T-cell (primary cell): ENCODE measurements at regions not wholly inside any gene's neighbourhood (a gene's known extent, or its start where the extent isn't known, plus 50 kb on each side); places are given as distances from the start of the nearest gene placed in this dataset.
"Not testable (repeated sequence)": the region's sequence is repeated elsewhere in the genome, so short reads cannot be mapped to it uniquely, and the experiment has no call there.

Experiments
- ATAC-seq, 4 experiments: fragments of 200-7000 bp in 3 of 4; fragments of 150-1000 bp in 1 of 4; cut with Tn5 transposase; replicated peaks in 1 of 4; 1 replicate in 3 of 4; 2 replicates in 1 of 4; pipeline ENCODE4 v1.10.0; 2021; ENCODE audit warnings: moderate library complexity in 3 of 4, mild to moderate bottlenecking in 2 of 4, moderate number of reproducible peaks in 1 of 4
- CTCF ChIA-PET, 2 donors: fragments of 300-600 bp; sonication (Branson Sonifier 250); formaldehyde crosslinking; loops; one replicate each; lab custom pipeline; 2022; ENCODE audit warnings: antibody characterized with exemption in 2 of 2; lab: Charles Lee
- POLR2A ChIA-PET, 2 donors: fragments of 300-600 bp; sonication (Branson Sonifier 250); formaldehyde crosslinking; loops; one replicate each; lab custom pipeline; 2022; ENCODE audit warnings: antibody characterized with exemption in 2 of 2; lab: Charles Lee
- DNase-seq, 35 experiments: peaks; one replicate each; pipeline versions ENCODE4 v3.0.0 to v3.0.0-alpha.2; 2013 to 2023
- H3K27ac ChIP-seq: one replicate; pipeline ENCODE4 v1.5.1; 2013; ENCODE audit warnings: low read length
- H3K27me3 ChIP-seq, 2 experiments: replicated peaks in 1 of 2; 1 replicate in 1 of 2; 2 replicates in 1 of 2; pipeline versions ENCODE4 v1.6.1 to v1.7.0; 2013; ENCODE audit warnings: low read length in 1 of 2, mixed read lengths in 1 of 2; ENCODE audit not compliant: control insufficient read depth in 2 of 2, insufficient read depth in 2 of 2; ENCODE audit errors: extremely low read depth in 1 of 2
- H3K36me3 ChIP-seq, 2 donors: 1 replicate in 1 of 2; 2 replicates in 1 of 2; pipeline versions ENCODE4 v1.6.1 to v1.7.0; 2013; ENCODE audit warnings: low read length in 1 of 2; ENCODE audit not compliant: control insufficient read depth in 2 of 2, insufficient read depth in 1 of 2; ENCODE audit errors: extremely low read depth in 1 of 2
- H3K4me1 ChIP-seq, 2 experiments: 1 replicate in 1 of 2; 2 replicates in 1 of 2; pipeline versions ENCODE4 v1.6.1 to v1.7.0; 2013; ENCODE audit warnings: low read length in 2 of 2, mixed read lengths in 1 of 2; ENCODE audit not compliant: insufficient read depth in 2 of 2, control insufficient read depth in 1 of 2; ENCODE audit errors: extremely low read depth in 1 of 2
- H3K4me3 ChIP-seq, 2 donors: 1 replicate in 1 of 2; 2 replicates in 1 of 2; pipeline versions ENCODE4 v1.5.1 to v1.7.0; 2013; ENCODE audit warnings: mild to moderate bottlenecking in 2 of 2, low read length in 1 of 2, moderate library complexity in 1 of 2; ENCODE audit not compliant: control insufficient read depth in 1 of 2; ENCODE audit errors: extremely low read depth in 1 of 2
- H3K9me3 ChIP-seq: 2 replicates; pipeline ENCODE4 v1.7.0; 2013
- H3K27ac Mint-ChIP-seq, 2 donors: one replicate each; pipeline ENCODE4 v1.8.0; 2020 to 2021; ENCODE audit warnings: mild to moderate bottlenecking in 2 of 2, mixed read lengths in 2 of 2
- H3K27me3 Mint-ChIP-seq, 2 donors: one replicate each; pipeline ENCODE4 v1.8.0; 2021 to 2022; ENCODE audit warnings: mixed read lengths in 2 of 2
- H3K36me3 Mint-ChIP-seq: one replicate; pipeline ENCODE4 v1.8.0; 2021; ENCODE audit warnings: mixed read lengths
- H3K4me1 Mint-ChIP-seq, 3 donors: one replicate each; pipeline ENCODE4 v1.8.0; 2020 to 2022; ENCODE audit warnings: mixed read lengths in 3 of 3, mild to moderate bottlenecking in 1 of 3
- H3K4me3 Mint-ChIP-seq, 3 donors: one replicate each; pipeline ENCODE4 v1.8.0; 2020 to 2022; ENCODE audit warnings: mild to moderate bottlenecking in 3 of 3, mixed read lengths in 3 of 3, moderate library complexity in 3 of 3
- H3K9me3 Mint-ChIP-seq, 3 donors: one replicate each; pipeline ENCODE4 v1.8.0; 2020 to 2022; ENCODE audit warnings: mixed read lengths in 3 of 3
- WGBS: methylation state at CpG from one replicate; pipeline ENCODE4 v1.1.5; 2013; ENCODE audit warnings: missing lambda C conversion rate; ENCODE audit not compliant: insufficient coverage; 5-methylcytosine and 5-hydroxymethylcytosine counted together

DNA sequence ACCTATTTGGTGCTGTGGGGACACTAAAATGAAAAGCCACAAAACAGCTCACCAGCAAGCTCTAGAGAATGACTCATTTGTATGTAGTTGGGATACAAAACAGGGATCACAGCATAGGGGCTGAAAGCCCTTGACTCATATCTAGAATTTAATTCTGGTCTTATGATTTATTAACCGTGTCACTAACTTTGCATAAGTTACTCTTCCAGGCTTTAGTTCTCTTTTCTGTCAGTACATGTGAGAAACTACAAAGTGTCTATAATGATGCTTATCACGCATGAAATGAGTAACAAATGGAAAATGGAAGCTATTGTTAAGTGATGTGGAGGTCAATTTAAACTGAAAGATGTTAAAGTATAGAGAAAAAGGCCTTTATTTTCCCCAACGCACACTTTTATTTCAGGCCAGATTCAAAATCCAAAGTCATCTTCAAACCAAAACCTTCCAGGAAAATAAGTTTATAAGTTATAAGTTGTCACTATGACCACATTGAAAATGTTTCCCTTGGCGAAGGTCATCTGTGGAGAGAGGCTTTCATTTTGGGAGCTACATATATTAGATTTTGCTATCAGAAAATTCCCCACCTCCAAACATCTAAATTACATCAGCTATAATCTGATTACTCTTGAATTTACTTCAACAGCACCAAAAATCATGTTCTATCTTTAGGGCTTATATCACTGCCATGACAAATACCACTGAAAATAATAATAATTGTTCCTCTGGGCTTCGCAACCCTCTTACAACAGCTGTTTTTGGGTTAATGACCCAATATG lies 430.5 kb downstream of the MRPL39 start:
- POLR2A ChIA-PET = interaction anchor here in 1 of 2 donors (0.8 kb wide), 1 partner anchor 26 kb away, joined by 3 read pairs; no protein-coding TSS in a partner anchor
- Histone ChIP-seq H3K36me3 (no peaks in the 10 kb centered on the region), H3K9me3 (no peaks in the 10 kb centered on the region), H3K4me3 (no peak overlapping the region), H3K27ac (no peak overlapping the region), H3K27me3 (no peaks in the 10 kb centered on the region), H3K4me1 (no peaks in the 10 kb centered on the region)
- CTCF ChIA-PET = interaction anchor here in 1 of 2 donors (0.6 kb wide), 1 partner anchor 10 kb away, joined by 11 read pairs; no protein-coding TSS in a partner anchor
- Mint-ChIP-seq H3K4me3 (no peak overlapping the region), H3K27ac (no peak overlapping the region), H3K4me1 (no peaks in the 10 kb centered on the region), H3K36me3 (no peaks in the 10 kb centered on the region), H3K9me3 (peaks cover 0 to 5% (median 0%) of the 10 kb centered on the region in 3 donors), H3K27me3 (no peaks in the 10 kb centered on the region)
- ATAC-seq (no peak), DNase-seq (no peak)
- 68% methylated on average over 2 of the region's 5 CpGs for WGBS

DNA sequence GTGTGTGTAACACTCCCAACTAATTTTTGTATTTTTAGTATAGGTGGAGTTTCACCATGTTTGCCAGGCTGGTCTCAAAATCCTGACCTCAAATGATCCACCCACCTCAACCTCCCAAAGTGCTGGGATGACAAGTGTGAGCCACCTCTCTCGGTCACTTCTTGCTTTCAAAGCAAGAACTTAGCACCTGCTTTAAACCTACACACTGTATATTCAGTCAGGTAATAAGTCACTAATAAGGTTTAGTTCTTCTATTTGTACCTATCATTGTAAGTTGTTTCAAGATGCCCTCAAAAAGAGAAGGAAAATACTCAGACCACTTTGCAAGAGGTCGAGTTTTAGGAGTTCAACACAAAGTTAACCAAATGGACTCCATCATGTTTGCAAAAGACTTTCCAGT lies 431.3 kb downstream of the MRPL39 start:
- no peak for DNase-seq
- WGBS = no CpG with 5 or more reads among the region's 2 CpGs
- no peaks in the 10 kb centered on the region for H3K27me3 ChIP-seq
- no peaks in the 10 kb centered on the region for H3K9me3 ChIP-seq
- H3K4me1 ChIP-seq = no peaks in the 10 kb centered on the region
- ChIA-PET POLR2A (no interaction called here), CTCF (no interaction called here)
- H3K4me3 ChIP-seq = no peak overlapping the region
- Mint-ChIP-seq H3K9me3 (peaks cover 0 to 5% (median 0%) of the 10 kb centered on the region in 3 donors), H3K27ac (no peak overlapping the region), H3K4me3 (no peak overlapping the region), H3K27me3 (no peaks in the 10 kb centered on the region), H3K36me3 (no peaks in the 10 kb centered on the region), H3K4me1 (no peaks in the 10 kb centered on the region)
- no peak for ATAC-seq
- H3K36me3 ChIP-seq = no peaks in the 10 kb centered on the region
- no peak overlapping the region for H3K27ac ChIP-seq

DNA sequence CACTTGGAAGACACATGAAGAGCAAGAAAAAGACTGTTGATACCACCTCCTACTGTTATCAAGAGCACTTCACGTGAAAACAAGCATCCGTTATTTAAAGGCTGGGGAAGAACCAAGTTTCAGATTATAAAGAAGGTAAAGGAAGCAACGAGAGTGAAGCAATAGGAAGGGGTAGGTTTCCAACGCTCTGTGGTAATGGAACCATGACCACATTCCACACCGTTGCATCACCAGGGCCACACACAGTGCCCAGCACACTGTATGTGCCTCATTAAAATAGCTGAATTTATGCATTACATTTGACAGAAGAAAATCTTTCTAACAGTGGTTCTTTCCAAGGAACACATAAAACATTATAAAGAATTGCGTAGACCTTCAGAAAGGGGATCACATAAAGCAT lies 435.8 kb downstream of the MRPL39 start:
- Mint-ChIP-seq H3K27me3 (no peaks in the 10 kb centered on the region), H3K9me3 (peaks cover 12 to 16% (median 12%) of the 10 kb centered on the region in 3 donors), H3K27ac (no peak overlapping the region), H3K4me3 (no peak overlapping the region), H3K36me3 (no peaks in the 10 kb centered on the region), H3K4me1 (no peaks in the 10 kb centered on the region)
- H3K27me3 ChIP-seq = no peaks in the 10 kb centered on the region
- CTCF ChIA-PET = no interaction called here
- no peak for DNase-seq
- no peaks in the 10 kb centered on the region for H3K9me3 ChIP-seq
- POLR2A ChIA-PET = no interaction called here
- ATAC-seq = no peak
- no peak overlapping the region for H3K4me3 ChIP-seq
- no peaks in the 10 kb centered on the region for H3K4me1 ChIP-seq
- no peaks in the 10 kb centered on the region for H3K36me3 ChIP-seq
- 83% methylated on average over 1 of the region's 6 CpGs for WGBS
- H3K27ac ChIP-seq = no peak overlapping the region

GRCh38 chr21:25170681-25171080 lies 436.6 kb downstream of the MRPL39 start:
- Mint-ChIP-seq H3K4me1 (no peaks in the 10 kb centered on the region), H3K4me3 (no peak overlapping the region), H3K27ac (no peak overlapping the region), H3K36me3 (no peaks in the 10 kb centered on the region), H3K27me3 (no peaks in the 10 kb centered on the region), H3K9me3 (peaks cover 12 to 16% (median 13%) of the 10 kb centered on the region in 3 donors)
- Histone ChIP-seq H3K9me3 (no peaks in the 10 kb centered on the region), H3K27me3 (no peaks in the 10 kb centered on the region), H3K4me1 (no peaks in the 10 kb centered on the region), H3K4me3 (no peak overlapping the region), H3K27ac (no peak overlapping the region), H3K36me3 (no peaks in the 10 kb centered on the region)
- DNase-seq = no peak
- ChIA-PET POLR2A (no interaction called here), CTCF (no interaction called here)
- no peak for ATAC-seq
- WGBS = 100% methylated on average over 1 of the region's 3 CpGs

- Mint-ChIP-seq H3K36me3 (no peaks in the 10 kb centered on the region), H3K27me3 (no peaks in the 10 kb centered on the region), H3K27ac (no peak overlapping the region), H3K9me3 (peaks cover 12 to 19% (median 16%) of the 10 kb centered on the region in 3 donors), H3K4me1 (no peaks in the 10 kb centered on the region), H3K4me3 (no peak overlapping the region)
- H3K27me3 ChIP-seq = no peaks in the 10 kb centered on the region
- ChIA-PET CTCF (no interaction called here), POLR2A (no interaction called here)
- H3K27ac ChIP-seq = no peak overlapping the region
- DNase-seq (no peak), ATAC-seq (no peak)
- no peak overlapping the region for H3K4me3 ChIP-seq
- WGBS = no CpG with 5 or more reads among the region's 1 CpG
- no peaks in the 10 kb centered on the region for H3K4me1 ChIP-seq
- H3K36me3 ChIP-seq = no peaks in the 10 kb centered on the region
- H3K9me3 ChIP-seq = no peaks in the 10 kb centered on the region
Measured at GRCh38 chr21:25169370-25169769, 437.9 kb downstream of the MRPL39 start.

DNA sequence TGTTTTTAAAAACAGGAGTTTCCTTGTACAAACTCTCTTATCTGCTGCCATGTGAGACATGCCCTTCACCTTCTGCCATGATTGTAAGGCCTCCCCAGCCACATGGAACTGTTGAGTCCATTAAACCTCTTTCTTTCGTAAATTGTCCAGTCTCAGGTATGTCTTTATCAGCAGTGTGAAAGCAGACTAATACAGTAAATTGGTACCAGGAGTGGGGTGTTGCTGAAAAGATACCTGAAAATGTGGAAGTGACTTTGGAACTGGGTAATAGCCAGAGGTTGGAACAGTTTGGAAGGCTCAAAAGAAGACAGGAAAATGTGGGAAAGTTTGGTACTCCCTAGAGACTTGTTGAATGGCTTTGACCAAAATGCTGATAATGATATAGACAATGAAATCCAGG lies 440.4 kb downstream of the MRPL39 start:
- H3K36me3 ChIP-seq, H3K4me1 ChIP-seq, H3K9me3 ChIP-seq, H3K4me3 ChIP-seq, H3K4me1 Mint-ChIP-seq, POLR2A ChIA-PET, H3K27ac ChIP-seq, H3K27me3 Mint-ChIP-seq, CTCF ChIA-PET, H3K27ac Mint-ChIP-seq, H3K4me3 Mint-ChIP-seq, ATAC-seq, H3K27me3 ChIP-seq, DNase-seq, H3K36me3 Mint-ChIP-seq: not testable (repeated sequence)
- H3K9me3 Mint-ChIP-seq = peaks cover 14 to 24% (median 17%) of the 10 kb centered on the region in 3 donors
- 80% methylated on average over 1 of the region's 1 CpG for WGBS
